CD4-positive, alpha-beta T cell (primary cell): ENCODE measurements at regions not wholly inside any gene's neighbourhood (a gene's known extent, or its start where the extent isn't known, plus 50 kb on each side); places are given as distances from the start of the nearest gene placed in this dataset.

Experiments
- ATAC-seq: fragments of 200-7000 bp; cut with Tn5 transposase; one replicate; pipeline ENCODE4 v1.10.0; 2022; ENCODE audit warnings: mild to moderate bottlenecking; ENCODE audit not compliant: poor library complexity
- CTCF ChIA-PET: fragments of 350-600 bp; sonication (Branson Sonifier 250); formaldehyde crosslinking; loops from one replicate; lab custom pipeline; 2021; ENCODE audit warnings: antibody characterized with exemption, inconsistent platforms; lab: Charles Lee
- POLR2A ChIA-PET: fragments of 350-600 bp; sonication (Branson Sonifier 250); formaldehyde crosslinking; loops from one replicate; lab custom pipeline; 2021; ENCODE audit warnings: antibody characterized with exemption, inconsistent platforms; lab: Charles Lee
- DNase-seq, 14 experiments: peaks; one replicate each; pipeline ENCODE4 v3.0.0-alpha.2; 2013 to 2020; ENCODE audit warnings: mixed read lengths in 2 of 14
- H3K27ac ChIP-seq, 2 donors: one replicate each; pipeline versions ENCODE4 v1.5.1 to v1.7.0; 2013; ENCODE audit warnings: low read length in 2 of 2, low read depth in 1 of 2, mild to moderate bottlenecking in 1 of 2
- H3K27me3 ChIP-seq, 2 experiments: 1 replicate in 1 of 2; 2 replicates in 1 of 2; pipeline versions ENCODE4 v1.6.1 to v1.7.0; 2013; ENCODE audit warnings: low read length in 2 of 2, control low read depth in 1 of 2, mild to moderate bottlenecking in 1 of 2, moderate library complexity in 1 of 2; ENCODE audit not compliant: insufficient read depth in 2 of 2, control insufficient read depth in 1 of 2
- H3K36me3 ChIP-seq: one replicate; pipeline ENCODE4 v1.6.1; 2013; ENCODE audit warnings: low read length, control low read depth; ENCODE audit not compliant: insufficient read depth
- H3K4me1 ChIP-seq: one replicate; pipeline ENCODE4 v1.6.1; 2013; ENCODE audit warnings: low read length, control low read depth; ENCODE audit not compliant: insufficient read depth
- H3K4me3 ChIP-seq: one replicate; pipeline ENCODE4 v1.5.1; 2013; ENCODE audit warnings: mild to moderate bottlenecking, low read length, moderate library complexity
- H3K9me3 ChIP-seq, 2 experiments: 1 replicate in 1 of 2; 2 replicates in 1 of 2; pipeline versions ENCODE4 v1.6.1 to v1.7.0; 2013; ENCODE audit warnings: low read length in 2 of 2, mild to moderate bottlenecking in 2 of 2, control low read depth in 1 of 2, moderate library complexity in 1 of 2; ENCODE audit not compliant: control insufficient read depth in 1 of 2, insufficient read depth in 1 of 2
- H3K27ac Mint-ChIP-seq: one replicate; pipeline ENCODE4 v1.8.0; 2020; ENCODE audit warnings: mixed read lengths
- H3K27me3 Mint-ChIP-seq: one replicate; pipeline ENCODE4 v1.8.0; 2021; ENCODE audit warnings: mixed read lengths
- H3K36me3 Mint-ChIP-seq: one replicate; pipeline ENCODE4 v1.8.0; 2021; ENCODE audit warnings: low read depth, mixed read lengths
- H3K4me1 Mint-ChIP-seq: one replicate; pipeline ENCODE4 v1.8.0; 2021; ENCODE audit warnings: low read depth, mixed read lengths
- H3K4me3 Mint-ChIP-seq: one replicate; pipeline ENCODE4 v1.8.0; 2020; ENCODE audit warnings: mild to moderate bottlenecking, mixed read lengths
- H3K9me3 Mint-ChIP-seq: one replicate; pipeline ENCODE4 v1.8.0; 2020; ENCODE audit warnings: mixed read lengths
- CTCF ChIP-seq: fragments of 200-600 bp; IDR thresholded peaks from one replicate; pipeline ENCODE4 v1.8.0; 2022; ENCODE audit warnings: antibody characterized with exemption, mild to moderate bottlenecking
- intact Hi-C, 2 experiments: fragments of 100-400 bp; cut with DNase I in 1 of 2; cut with micrococcal nuclease in 1 of 2; formaldehyde crosslinking; loops; one replicate each; pipeline versions ENCODE4 v1.15.1 to v1.9.0; 2023 to 2025; cut with DNase I, micrococcal nuclease

- Histone ChIP-seq H3K27me3 (no peaks in the 10 kb centered on the region), H3K4me3 (no peak overlapping the region), H3K4me1 (no peaks in the 10 kb centered on the region), H3K36me3 (no peaks in the 10 kb centered on the region), H3K27ac (no peak overlapping the region), H3K9me3 (no peaks in the 10 kb centered on the region)
- TF ChIP-seq CTCF, result no peak
- ChIA-PET POLR2A (no interaction called here), CTCF (no interaction called here)
- H3K27me3 Mint-ChIP-seq, result no peaks in the 10 kb centered on the region
- no peaks in the 10 kb centered on the region for H3K36me3 Mint-ChIP-seq
- intact Hi-C loops, result no loop called here
- no peak overlapping the region for H3K27ac Mint-ChIP-seq
- DNase-seq (no peak), ATAC-seq (no peak)
- H3K4me3 Mint-ChIP-seq, result no peak overlapping the region
- H3K4me1 Mint-ChIP-seq, result no peaks in the 10 kb centered on the region
- H3K9me3 Mint-ChIP-seq, result peaks cover 13% of the 10 kb centered on the region
Measured at GRCh38 chr5:117837786-117838185, 1150.6 kb downstream of the DTWD2 start.

GRCh38 chr5:117833691-117834090, 1154.7 kb downstream of the DTWD2 start:
- H3K36me3 ChIP-seq, result no peaks in the 10 kb centered on the region
- H3K4me1 Mint-ChIP-seq, result no peaks in the 10 kb centered on the region
- H3K4me3 Mint-ChIP-seq, result no peak overlapping the region
- no peaks in the 10 kb centered on the region for H3K36me3 Mint-ChIP-seq
- ATAC-seq, result no peak
- H3K27ac Mint-ChIP-seq, result no peak overlapping the region
- ChIA-PET POLR2A (no interaction called here), CTCF (no interaction called here)
- H3K9me3 Mint-ChIP-seq, result peaks cover 5% of the 10 kb centered on the region
- no peaks in the 10 kb centered on the region for H3K27me3 Mint-ChIP-seq
- TF ChIP-seq CTCF, result no peak
- no peak overlapping the region for H3K27ac ChIP-seq
- H3K4me3 ChIP-seq, result no peak overlapping the region
- H3K4me1 ChIP-seq, result no peaks in the 10 kb centered on the region
- DNase-seq, result no peak
- peaks cover 0 to 15% of the 10 kb centered on the region in 2 experiments for H3K9me3 ChIP-seq
- intact Hi-C loops, result no loop called here
- H3K27me3 ChIP-seq, result no peaks in the 10 kb centered on the region

- no peaks in the 10 kb centered on the region for H3K27me3 Mint-ChIP-seq
- no peak for TF ChIP-seq CTCF
- no peaks in the 10 kb centered on the region for H3K36me3 ChIP-seq
- no peak overlapping the region for H3K4me3 ChIP-seq
- H3K27me3 ChIP-seq, result no peaks in the 10 kb centered on the region
- no peaks in the 10 kb centered on the region for H3K4me1 Mint-ChIP-seq
- ATAC-seq, result no peak
- no peaks in the 10 kb centered on the region for H3K4me1 ChIP-seq
- H3K4me3 Mint-ChIP-seq, result no peak overlapping the region
- no peaks in the 10 kb centered on the region for H3K36me3 Mint-ChIP-seq
- CTCF ChIA-PET, result no interaction called here
- H3K27ac Mint-ChIP-seq, result no peak overlapping the region
- peaks cover 0 to 15% of the 10 kb centered on the region in 2 experiments for H3K9me3 ChIP-seq
- intact Hi-C loops, result no loop called here
- H3K27ac ChIP-seq, result no peak overlapping the region
- DNase-seq, result peak in 1 of 14 experiments; percentile 4
- POLR2A ChIA-PET, result no interaction called here
- H3K9me3 Mint-ChIP-seq, result peaks cover 15% of the 10 kb centered on the region
Measured at GRCh38 chr5:117829646-117830045, 1158.7 kb downstream of the DTWD2 start.
